HEK293T (cell line): ENCODE measurements at regions not wholly inside any gene's neighbourhood (a gene's known extent, or its start where the extent isn't known, plus 50 kb on each side); places are given as distances from the start of the nearest gene placed in this dataset.

Source experiments
- ARNT ChIP-seq: fragments of 450-650 bp; IDR thresholded peaks from 2 replicates; pipeline ENCODE4 v1.6.1; 2017; ENCODE audit warnings: mild to moderate bottlenecking
- BHLHE40 ChIP-seq: fragments of 450-650 bp; IDR thresholded peaks from 2 replicates; pipeline ENCODE4 v1.6.1; 2016; ENCODE audit warnings: mild to moderate bottlenecking, moderate library complexity, borderline replicate concordance
- CTBP1 ChIP-seq: fragments of 450-650 bp; IDR thresholded peaks from 2 replicates; pipeline ENCODE4 v1.6.1; 2016; ENCODE audit warnings: borderline replicate concordance
- NFRKB ChIP-seq: fragments of 450-650 bp; IDR thresholded peaks from 2 replicates; pipeline ENCODE4 v1.6.1; 2016; ENCODE audit warnings: mild to moderate bottlenecking, moderate library complexity
- PKNOX1 ChIP-seq: fragments of 450-650 bp; IDR thresholded peaks from 2 replicates; pipeline ENCODE4 v1.6.1; 2016
- SUZ12 ChIP-seq: fragments of 450-650 bp; IDR thresholded peaks from 2 replicates; pipeline ENCODE4 v1.6.1; 2016; ENCODE audit warnings: mild to moderate bottlenecking
- ZNF384 ChIP-seq: fragments of 450-650 bp; IDR thresholded peaks from 2 replicates; pipeline ENCODE4 v1.6.1; 2016

- TF ChIP-seq CTBP1 (no peak), ZNF384 (no peak), BHLHE40 (no peak), SUZ12 (no peak), NFRKB (no peak), ARNT (no peak), PKNOX1 (no peak)
These were observed 75.9 kb upstream of the C12orf71 start for GRCh38 chr12:27158297-27158696.
